ENCODE measurements at regions not wholly inside any gene's neighbourhood (a gene's known extent, or its start where the extent isn't known, plus 50 kb on each side); places are given as distances from the start of the nearest gene placed in this dataset.

GRCh38 chr10:128854963-128855362, 612.1 kb upstream of the MGMT start:
- TF ChIP-seq CTCF (IDR thresholded peaks at IDR 0.05), result no peak
- H3K36me3 ChIP-seq (ENCODE audit: insufficient read depth in 1 of 2, low read depth in 1 of 2), result no peaks in the 10 kb centered on the region
- ATAC-seq (peak; percentile 47 to 81 (median 60)), DNase-seq (peak; percentile 77 to 89)
- no peaks in the 10 kb centered on the region for H3K27me3 ChIP-seq (ENCODE audit: insufficient read depth in 3 of 3, low read length in 2 of 3)
- 4 to 10% (median 7%) methylated on average over 5 of the region's 5 CpGs for WGBS, 3 donors
- intact Hi-C loops (cut with DNase I), result loop anchor here in 1 of 2 donors (10.0 kb wide), 1 partner anchor 220 kb away; no protein-coding TSS in a partner anchor
- H3K27ac ChIP-seq, result no peak overlapping the region
- peaks cover 3% of the 10 kb centered on the region for H3K4me1 ChIP-seq
- H3K4me3 ChIP-seq, result no peak overlapping the region
- no peaks in the 10 kb centered on the region for H3K9me3 ChIP-seq

- DNase-seq (no peak), ATAC-seq (no peak)
- 36 to 47% (median 38%) methylated on average over 14 of the region's 14 CpGs for WGBS, 3 donors
- Histone ChIP-seq H3K36me3 (ENCODE audit: insufficient read depth in 1 of 2, low read depth in 1 of 2) (no peaks in the 10 kb centered on the region), H3K27ac (no peak overlapping the region), H3K4me3 (no peak overlapping the region), H3K4me1 (peaks cover 3% of the 10 kb centered on the region), H3K9me3 (no peaks in the 10 kb centered on the region), H3K27me3 (ENCODE audit: insufficient read depth in 3 of 3, low read length in 2 of 3) (no peaks in the 10 kb centered on the region)
- intact Hi-C loops (cut with DNase I), result loop anchor here in 1 of 2 donors (10.0 kb wide), 1 partner anchor 221 kb away; no protein-coding TSS in a partner anchor
- no peak for TF ChIP-seq CTCF (IDR thresholded peaks at IDR 0.05)
Measured at GRCh38 chr10:128855618-128856428, 611.2 kb upstream of the MGMT start.

GRCh38 chr10:128859738-128860386, 607.2 kb upstream of the MGMT start:
- intact Hi-C loops (cut with DNase I), result loop anchor here in 1 of 2 donors (10.0 kb wide), 1 partner anchor 225 kb away; no protein-coding TSS in a partner anchor
- Histone ChIP-seq H3K9me3 (no peaks in the 10 kb centered on the region), H3K4me3 (no peak overlapping the region), H3K27ac (no peak overlapping the region), H3K27me3 (ENCODE audit: insufficient read depth in 3 of 3, low read length in 2 of 3) (no peaks in the 10 kb centered on the region), H3K4me1 (no peaks in the 10 kb centered on the region), H3K36me3 (ENCODE audit: insufficient read depth in 1 of 2, low read depth in 1 of 2) (no peaks in the 10 kb centered on the region)
- DNase-seq, result no peak
- TF ChIP-seq CTCF (IDR thresholded peaks at IDR 0.05), result peak; percentile 52
- no peak for ATAC-seq
- 76 to 78% (median 77%) methylated on average over 8 of the region's 8 CpGs for WGBS, 3 donors

GRCh38 chr10:128860574-128860973, 606.5 kb upstream of the MGMT start:
- Histone ChIP-seq H3K4me3 (no peak overlapping the region), H3K27ac (no peak overlapping the region), H3K27me3 (ENCODE audit: insufficient read depth in 3 of 3, low read length in 2 of 3) (no peaks in the 10 kb centered on the region), H3K4me1 (no peaks in the 10 kb centered on the region), H3K36me3 (ENCODE audit: insufficient read depth in 1 of 2, low read depth in 1 of 2) (no peaks in the 10 kb centered on the region), H3K9me3 (no peaks in the 10 kb centered on the region)
- no peak for ATAC-seq
- DNase-seq, result no peak
- 85 to 86% (median 86%) methylated on average over 9 of the region's 9 CpGs for WGBS, 3 donors
- intact Hi-C loops (cut with DNase I), result no loop called here
- no peak for TF ChIP-seq CTCF (IDR thresholded peaks at IDR 0.05)
